Mucosa of descending colon (tissue), 3 donors: ENCODE measurements at regions not wholly inside any gene's neighbourhood (a gene's known extent, or its start where the extent isn't known, plus 50 kb on each side); places are given as distances from the start of the nearest gene placed in this dataset.
"Not testable (repeated sequence)": the region's sequence is repeated elsewhere in the genome, so short reads cannot be mapped to it uniquely, and the experiment has no call there.

ENCODE experiments used
- ATAC-seq: fragments of 200-7000 bp; cut with Tn5 transposase; one replicate; pipeline ENCODE4 v1.9.1; 2020; ENCODE audit warnings: mild to moderate bottlenecking, moderate library complexity
- DNase-seq, 3 donors: peaks; one replicate each; pipeline ENCODE4 v3.0.0-alpha.2; 2020
- H3K36me3 ChIP-seq: fragments of 200-600 bp; one replicate; pipeline ENCODE4 v1.8.0; 2021; ENCODE audit warnings: low read depth, mild to moderate bottlenecking
- H3K4me1 ChIP-seq: fragments of 200-600 bp; one replicate; pipeline ENCODE4 v1.8.0; 2021; ENCODE audit warnings: low read depth, mild to moderate bottlenecking
- H3K4me3 ChIP-seq: fragments of 200-600 bp; one replicate; pipeline ENCODE4 v1.8.0; 2021; ENCODE audit warnings: mild to moderate bottlenecking
- H3K9me3 ChIP-seq: fragments of 200-600 bp; one replicate; pipeline ENCODE4 v1.8.0; 2021; ENCODE audit warnings: mild to moderate bottlenecking
- intact Hi-C, 2 donors: fragments of 100-400 bp; cut with DNase I in 1 of 2; cut with micrococcal nuclease in 1 of 2; formaldehyde crosslinking; loops; one replicate each; pipeline versions ENCODE4 v1.11.0 to v1.11.1; 2022; cut with DNase I, micrococcal nuclease
- TF ChIP-seq, protein P1 (sequence below): fragments of 200-600 bp; IDR thresholded peaks from one replicate; pipeline ENCODE4 v1.8.0; 2022; ENCODE audit warnings: antibody characterized with exemption, mild to moderate bottlenecking
- donor health status: DM: no; HTN: no; CAD: no; lungs with moderate emphysema.
- donor health status: DM: no; HTN: no; CAD: no.
- donor health status: DM: no; HTN: yes; CAD: no.

DNA sequence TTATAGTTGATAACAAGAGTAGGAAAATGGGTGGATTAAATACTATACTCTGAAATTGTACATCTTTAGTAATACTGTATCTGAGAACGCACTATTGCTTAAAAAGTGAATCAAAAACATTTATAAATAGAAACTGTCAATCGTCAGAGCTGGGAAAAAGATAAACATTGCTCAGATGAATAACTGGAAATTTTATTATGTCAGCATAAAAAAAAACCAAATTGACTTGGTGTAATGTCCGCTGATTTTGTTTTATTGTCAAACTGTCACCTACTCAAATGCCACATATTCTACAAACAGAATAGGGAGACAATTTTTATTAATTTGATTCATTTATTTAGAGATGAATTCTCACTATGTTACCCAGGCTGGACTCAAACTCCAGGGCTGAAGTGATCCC, 109.3 kb upstream of the TMTC1 start:
- Histone ChIP-seq H3K4me3 (no peak overlapping the region), H3K4me1 (no peaks in the 10 kb centered on the region), H3K9me3 (no peaks in the 10 kb centered on the region), H3K36me3 (no peaks in the 10 kb centered on the region)
- DNase-seq (no peak), ATAC-seq (no peak)
- intact Hi-C loops: no loop called here
- TF ChIP-seq, protein P1, sequence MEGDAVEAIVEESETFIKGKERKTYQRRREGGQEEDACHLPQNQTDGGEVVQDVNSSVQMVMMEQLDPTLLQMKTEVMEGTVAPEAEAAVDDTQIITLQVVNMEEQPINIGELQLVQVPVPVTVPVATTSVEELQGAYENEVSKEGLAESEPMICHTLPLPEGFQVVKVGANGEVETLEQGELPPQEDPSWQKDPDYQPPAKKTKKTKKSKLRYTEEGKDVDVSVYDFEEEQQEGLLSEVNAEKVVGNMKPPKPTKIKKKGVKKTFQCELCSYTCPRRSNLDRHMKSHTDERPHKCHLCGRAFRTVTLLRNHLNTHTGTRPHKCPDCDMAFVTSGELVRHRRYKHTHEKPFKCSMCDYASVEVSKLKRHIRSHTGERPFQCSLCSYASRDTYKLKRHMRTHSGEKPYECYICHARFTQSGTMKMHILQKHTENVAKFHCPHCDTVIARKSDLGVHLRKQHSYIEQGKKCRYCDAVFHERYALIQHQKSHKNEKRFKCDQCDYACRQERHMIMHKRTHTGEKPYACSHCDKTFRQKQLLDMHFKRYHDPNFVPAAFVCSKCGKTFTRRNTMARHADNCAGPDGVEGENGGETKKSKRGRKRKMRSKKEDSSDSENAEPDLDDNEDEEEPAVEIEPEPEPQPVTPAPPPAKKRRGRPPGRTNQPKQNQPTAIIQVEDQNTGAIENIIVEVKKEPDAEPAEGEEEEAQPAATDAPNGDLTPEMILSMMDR: no peak

DNA sequence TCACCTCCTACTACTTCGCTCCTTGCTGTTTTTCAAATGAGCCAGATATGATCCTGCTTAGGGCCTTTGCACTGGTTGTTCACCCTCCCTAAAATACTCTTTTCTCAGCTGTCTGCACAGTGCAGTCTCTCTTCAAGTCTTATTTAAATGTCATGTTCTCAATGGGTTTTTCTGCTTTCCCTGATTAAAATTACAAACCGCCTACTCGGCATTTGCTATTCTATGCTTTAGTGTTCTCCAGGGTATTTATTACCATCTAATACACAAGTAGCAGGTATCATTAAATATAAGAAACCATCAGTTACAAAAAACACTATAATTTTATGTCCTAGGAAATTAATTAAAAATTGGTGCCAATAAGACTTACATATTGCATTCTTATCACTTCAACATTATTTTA, 108.0 kb upstream of the TMTC1 start:
- H3K9me3 ChIP-seq: no peaks in the 10 kb centered on the region
- H3K36me3 ChIP-seq: no peaks in the 10 kb centered on the region
- TF ChIP-seq, protein P1: no peak
- DNase-seq (no peak), ATAC-seq (no peak)
- intact Hi-C loops: no loop called here
- H3K4me3 ChIP-seq: no peak overlapping the region
- no peaks in the 10 kb centered on the region for H3K4me1 ChIP-seq

DNA sequence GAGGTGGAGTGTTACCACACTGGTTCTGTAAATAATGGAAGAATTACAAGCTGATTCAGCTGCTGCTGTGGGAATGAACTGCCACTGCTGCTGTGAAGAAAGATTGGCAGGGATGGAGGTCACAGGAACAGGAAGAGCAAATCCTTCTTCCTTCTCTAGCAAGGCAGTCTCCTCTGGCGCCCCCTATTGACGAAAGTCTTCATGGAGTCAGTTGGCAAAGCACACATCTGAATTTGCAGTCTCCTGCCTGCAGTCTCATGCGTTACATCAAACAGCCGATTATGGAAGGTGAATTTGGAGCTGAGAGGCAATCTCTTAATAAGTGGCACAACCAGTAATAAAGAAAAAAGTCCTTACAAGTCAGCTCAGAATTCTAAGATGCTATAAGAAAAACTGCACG, 106.0 kb upstream of the TMTC1 start:
- H3K4me3 ChIP-seq: no peak overlapping the region
- TF ChIP-seq, protein P1: no peak
- H3K4me1 ChIP-seq: no peaks in the 10 kb centered on the region
- H3K9me3 ChIP-seq: peaks cover 3% of the 10 kb centered on the region
- DNase-seq (peak in 1 of 3 donors; percentile 36), ATAC-seq (no peak)
- no peaks in the 10 kb centered on the region for H3K36me3 ChIP-seq
- intact Hi-C loops: no loop called here

DNA sequence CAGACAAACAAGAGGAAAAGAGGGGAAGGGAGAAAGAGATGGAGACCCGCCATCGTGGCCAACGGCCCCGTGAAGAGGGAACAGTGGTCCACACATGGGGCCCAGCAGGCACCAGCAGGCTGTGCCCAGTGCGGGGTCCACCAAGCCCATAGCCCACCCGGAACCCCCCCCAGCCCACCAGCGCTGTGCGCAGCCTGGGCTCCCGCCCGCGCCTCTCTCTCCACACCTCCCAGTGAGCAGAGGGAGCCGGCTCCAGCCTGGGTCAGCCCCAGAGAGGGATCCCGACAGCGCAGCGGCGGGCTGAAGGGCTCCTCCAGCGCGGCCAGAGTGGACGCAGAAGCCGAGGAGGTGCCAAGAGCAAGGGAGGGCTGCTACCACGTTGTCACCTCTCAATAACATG, 105.0 kb upstream of the TMTC1 start:
- Histone ChIP-seq H3K9me3 (peaks cover 10% of the 10 kb centered on the region), H3K4me1 (no peaks in the 10 kb centered on the region), H3K36me3 (no peaks in the 10 kb centered on the region), H3K4me3 (no peak overlapping the region)
- ATAC-seq (no peak), DNase-seq (no peak)
- TF ChIP-seq, protein P1: no peak
- intact Hi-C loops: no loop called here

DNA sequence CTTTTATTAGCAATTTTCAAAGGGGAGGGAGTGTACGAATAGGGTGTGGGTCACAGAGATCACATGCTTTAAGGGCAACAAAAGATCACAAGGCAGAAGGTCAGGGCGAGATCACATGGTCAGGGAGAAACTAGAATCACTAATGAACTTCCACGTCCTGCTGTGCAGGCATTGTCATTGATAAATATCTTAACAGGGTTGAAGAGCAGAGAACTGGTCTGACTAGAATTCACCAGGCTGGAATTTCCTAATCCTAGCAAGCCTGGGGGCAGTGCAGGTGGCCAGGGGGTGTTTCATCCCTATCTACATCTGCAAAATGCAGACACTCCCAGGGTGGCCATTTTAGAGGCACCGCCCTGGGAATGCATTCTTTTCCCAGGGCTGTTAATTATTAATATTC, 101.2 kb upstream of the TMTC1 start:
- H3K9me3 ChIP-seq: peaks cover 16% of the 10 kb centered on the region
- H3K4me3 ChIP-seq, DNase-seq, ATAC-seq, H3K36me3 ChIP-seq, H3K4me1 ChIP-seq, intact Hi-C loops: not testable (repeated sequence)

DNA sequence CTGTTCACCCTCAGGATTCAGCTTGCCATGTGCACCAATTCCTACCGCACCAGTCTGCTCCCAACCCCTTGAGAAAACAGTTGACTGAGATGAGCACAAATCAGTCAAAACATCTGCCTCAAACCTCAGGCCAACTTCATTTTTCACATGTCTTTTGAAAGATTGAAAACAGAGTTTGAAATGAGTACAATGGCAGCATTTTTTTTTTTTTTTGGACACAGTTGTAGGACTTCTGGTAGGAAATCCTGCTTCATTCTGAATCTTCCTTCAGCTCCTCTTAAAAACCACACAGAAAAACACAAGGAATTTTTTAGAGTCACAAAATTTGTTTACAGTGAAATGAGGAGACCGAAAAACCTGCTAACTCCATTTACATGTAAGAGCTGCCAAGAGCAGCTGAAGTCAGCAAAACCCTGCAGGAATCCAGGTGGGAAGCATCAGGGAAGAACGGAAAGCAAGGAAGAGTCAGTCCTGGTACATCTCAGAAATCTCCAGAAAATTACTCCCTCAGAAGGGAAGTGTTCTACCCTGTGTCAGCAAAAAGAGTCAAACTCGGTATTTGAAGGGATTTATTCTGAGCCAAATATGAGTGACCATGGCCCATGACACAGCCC, 100.3 kb upstream of the TMTC1 start:
- Histone ChIP-seq H3K9me3 (peaks cover 19% of the 10 kb centered on the region), H3K4me1 (no peaks in the 10 kb centered on the region), H3K36me3 (no peaks in the 10 kb centered on the region), H3K4me3 (no peak overlapping the region)
- ATAC-seq (no peak), DNase-seq (no peak)
- TF ChIP-seq, protein P1: no peak
- intact Hi-C loops: no loop called here
